ENCODE measurements at regions not wholly inside any gene's neighbourhood (a gene's known extent, or its start where the extent isn't known, plus 50 kb on each side); places are given as distances from the start of the nearest gene placed in this dataset.

DNA sequence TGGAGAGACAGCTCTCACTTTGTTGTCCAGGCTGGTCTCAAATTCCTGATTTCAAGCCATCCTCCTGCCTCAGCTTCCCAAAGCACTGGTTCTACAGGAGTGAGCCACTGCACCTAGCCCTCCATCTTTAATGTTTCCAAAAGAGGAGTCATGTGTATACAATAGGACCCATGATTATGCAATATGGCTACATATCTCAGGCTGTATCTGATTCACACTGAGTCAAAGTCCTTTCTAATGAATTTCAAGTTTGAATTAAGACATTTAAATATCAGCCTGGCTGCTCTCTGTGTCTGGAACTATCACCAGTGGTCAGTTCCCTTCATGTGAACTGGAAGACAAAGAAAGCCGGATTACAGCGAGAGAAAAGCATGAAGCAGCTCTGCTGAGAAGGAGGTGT, 90.5 kb downstream of the MINAR1 start:
- no peak overlapping the region for H3K27ac ChIP-seq
- TF ChIP-seq CTCF (IDR thresholded peaks at IDR 0.05), result no peak
- DNase-seq (ENCODE audit: low spot score), result no peak
- no peak overlapping the region for H3K4me3 ChIP-seq

DNA sequence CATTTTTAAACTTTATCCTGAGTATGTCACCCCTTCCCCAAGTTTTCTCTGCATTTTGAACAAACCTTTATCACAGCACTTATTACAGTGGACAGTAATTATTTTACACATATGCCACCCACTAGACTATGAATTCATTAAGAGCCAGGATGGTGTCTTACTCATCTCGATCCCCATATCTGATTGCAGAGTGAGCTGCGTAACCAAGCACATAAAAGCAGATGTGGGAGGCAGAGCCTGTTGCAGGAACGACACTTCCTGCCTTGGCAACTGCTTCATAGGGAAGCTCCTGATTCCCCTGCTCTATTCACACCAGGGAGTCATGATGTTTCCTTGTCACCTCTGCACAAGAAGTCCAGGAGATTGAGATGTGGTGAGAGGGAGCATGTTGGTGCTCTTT, 91.1 kb downstream of the MINAR1 start:
- no peak for DNase-seq (ENCODE audit: low spot score)
- TF ChIP-seq CTCF (IDR thresholded peaks at IDR 0.05), result no peak
- Histone ChIP-seq H3K4me3 (no peak overlapping the region), H3K27ac (no peak overlapping the region)

GRCh38 chr15:79524531-79524930, 92.4 kb downstream of the MINAR1 start:
- no peak overlapping the region for H3K4me3 ChIP-seq

DNA sequence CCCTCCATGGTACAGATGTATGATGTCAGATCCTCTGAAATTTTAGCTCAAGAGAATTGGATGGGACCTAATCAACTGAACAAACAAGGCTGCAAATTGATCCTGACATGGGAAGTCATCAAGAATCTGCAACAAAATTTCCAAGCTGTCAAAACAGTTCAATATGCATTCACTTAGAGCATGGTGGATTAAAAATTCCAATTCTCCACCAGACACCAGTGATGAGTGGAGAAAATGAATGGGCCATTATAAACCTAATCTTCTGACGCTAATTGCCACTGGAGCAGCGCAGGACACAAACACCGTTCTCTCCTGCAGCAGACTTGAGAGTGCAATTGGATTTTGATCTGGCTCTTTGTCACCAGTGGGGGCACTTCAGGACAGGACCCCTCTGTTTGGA, 94.2 kb downstream of the MINAR1 start:
- DNase-seq (ENCODE audit: low spot score), result no peak
- no peak for TF ChIP-seq CTCF (IDR thresholded peaks at IDR 0.05)
- no peak overlapping the region for H3K27ac ChIP-seq

More at GRCh38 chr15:79524531-79524930, 92.4 kb downstream of the MINAR1 start:
- DNase-seq (ENCODE audit: low spot score), result no peak
- no peak overlapping the region for H3K27ac ChIP-seq
- no peak for TF ChIP-seq CTCF (IDR thresholded peaks at IDR 0.05)

GRCh38 chr15:79527821-79528220, 95.7 kb downstream of the MINAR1 start:
- Histone ChIP-seq H3K27ac (no peak overlapping the region), H3K4me3 (no peak overlapping the region)
- no peak for DNase-seq (ENCODE audit: low spot score)
- no peak for TF ChIP-seq CTCF (IDR thresholded peaks at IDR 0.05)

More for the DNA sequence above, 94.2 kb downstream of the MINAR1 start:
- no peak overlapping the region for H3K4me3 ChIP-seq

- Histone ChIP-seq H3K4me3 (no peak overlapping the region), H3K27ac (no peak overlapping the region)
- TF ChIP-seq CTCF (IDR thresholded peaks at IDR 0.05), result no peak
- no peak for DNase-seq (ENCODE audit: low spot score)
Observed at GRCh38 chr15:79529157-79529785, 97.1 kb downstream of the MINAR1 start.

- no peak for TF ChIP-seq CTCF (IDR thresholded peaks at IDR 0.05)
- no peak overlapping the region for H3K4me3 ChIP-seq
- no peak for DNase-seq (ENCODE audit: low spot score)
- H3K27ac ChIP-seq, result no peak overlapping the region
Observed at GRCh38 chr15:79535536-79535935, 103.4 kb downstream of the MINAR1 start.
